H1 (cell line): ENCODE measurements at regions not wholly inside any gene's neighbourhood (a gene's known extent, or its start where the extent isn't known, plus 50 kb on each side); places are given as distances from the start of the nearest gene placed in this dataset.

Source experiments
- CTCF ChIA-PET: fragments of 300-600 bp; sonication (Branson Sonifier 250); formaldehyde crosslinking; loops from one replicate; lab custom pipeline; 2021; ENCODE audit not compliant: partially characterized antibody; lab: Charles Lee
- POLR2A ChIA-PET: fragments of 300-600 bp; sonication (Branson Sonifier 250); formaldehyde crosslinking; loops from one replicate; lab custom pipeline; 2021; ENCODE audit warnings: inconsistent platforms; ENCODE audit not compliant: partially characterized antibody; lab: Charles Lee
- DNase-seq, 2 experiments: peaks; one replicate each; pipeline versions ENCODE4 v3.0.0 to v3.0.0-alpha.2; 2010 to 2022; ENCODE audit warnings: low spot score in 2 of 2, low read depth in 1 of 2, mixed read lengths in 1 of 2
- FAIRE-seq: peaks from 2 replicates; lab custom pipeline; 2011; peaks lifted over from hg19 to GRCh38; lab: Jason Lieb, UNC
- H2AFZ ChIP-seq: 2 replicates; pipeline ENCODE4 v1.8.1; 2012; ENCODE audit warnings: low read length, inconsistent platforms
- H2AK5ac ChIP-seq: 2 replicates; pipeline ENCODE4 v1.6.1; 2013; ENCODE audit warnings: low read depth, low read length
- H2BK120ac ChIP-seq: replicated peaks from 2 replicates; pipeline ENCODE3; 2013; ENCODE audit warnings: low read depth, low read length, inconsistent platforms
- H2BK12ac ChIP-seq: 2 replicates; pipeline ENCODE4 v1.6.1; 2013; ENCODE audit warnings: low read depth, low read length
- H2BK15ac ChIP-seq: 2 replicates; pipeline ENCODE4 v1.6.1; 2013; ENCODE audit warnings: low read length
- H2BK20ac ChIP-seq: 2 replicates; pipeline ENCODE4 v1.6.1; 2013; ENCODE audit warnings: low read length
- H2BK5ac ChIP-seq: 2 replicates; pipeline ENCODE4 v1.6.1; 2013; ENCODE audit warnings: low read depth, low read length
- H3K14ac ChIP-seq: 2 replicates; pipeline ENCODE4 v1.6.1; 2013; ENCODE audit warnings: inconsistent platforms; ENCODE audit not compliant: insufficient read length
- H3K18ac ChIP-seq: 2 replicates; pipeline ENCODE4 v1.6.1; 2013; ENCODE audit warnings: low read length; ENCODE audit errors: extremely low read depth
- H3K23ac ChIP-seq: 2 replicates; pipeline ENCODE4 v1.6.1; 2013; ENCODE audit warnings: inconsistent platforms; ENCODE audit not compliant: insufficient read length
- H3K23me2 ChIP-seq: 2 replicates; pipeline ENCODE4 v1.6.1; 2013; ENCODE audit warnings: low read depth, low read length
- H3K27ac ChIP-seq: 2 replicates; pipeline ENCODE4 v1.6.1; 2011; ENCODE audit warnings: low read depth, low read length, inconsistent platforms
- H3K27me3 ChIP-seq, 4 experiments: replicated peaks in 1 of 4; 1 replicate in 1 of 4; 2 replicates in 3 of 4; pipeline versions ENCODE4 v1.6.1 to v1.8.1; 2011 to 2013; ENCODE audit warnings: low read length in 3 of 4, mild to moderate bottlenecking in 3 of 4, inconsistent platforms in 2 of 4, mixed read lengths in 2 of 4, moderate library complexity in 1 of 4; ENCODE audit not compliant: control insufficient read depth in 3 of 4, insufficient read depth in 3 of 4; ENCODE audit errors: extremely low read depth in 1 of 4
- H3K36me3 ChIP-seq, 4 experiments: 2 replicates each; pipeline versions ENCODE4 v1.6.1 to v1.8.1; 2011 to 2013; ENCODE audit warnings: mild to moderate bottlenecking in 4 of 4, low read length in 3 of 4, moderate library complexity in 2 of 4, control low read depth in 1 of 4, inconsistent platforms in 1 of 4; ENCODE audit not compliant: insufficient read depth in 4 of 4, control insufficient read depth in 2 of 4
- H3K4ac ChIP-seq: replicated peaks from 2 replicates; pipeline ENCODE3; 2013; ENCODE audit warnings: low read length, low read depth, mixed read lengths, inconsistent platforms; ENCODE audit not compliant: insufficient read length
- H3K4me1 ChIP-seq, 4 experiments: replicated peaks in 1 of 4; 1 replicate in 1 of 4; 2 replicates in 3 of 4; pipeline versions ENCODE4 v1.6.1 to v1.8.1; 2011 to 2013; ENCODE audit warnings: low read length in 3 of 4, inconsistent platforms in 2 of 4, mixed read lengths in 1 of 4; ENCODE audit not compliant: insufficient read depth in 4 of 4, control insufficient read depth in 3 of 4
- H3K4me2 ChIP-seq, 2 experiments: 2 replicates each; pipeline versions ENCODE4 v1.6.1 to v1.8.1; 2011 to 2013; ENCODE audit warnings: low read depth in 2 of 2, low read length in 2 of 2, control low read depth in 1 of 2, inconsistent platforms in 1 of 2, mild to moderate bottlenecking in 1 of 2; ENCODE audit not compliant: insufficient read depth in 1 of 2
- H3K4me3 ChIP-seq, 4 experiments: fragments of 200-600, 300-600 bp in 1 of 4; sonication (generic), shearing (Covaris generic), sonication (Bioruptor Twin) in 1 of 4; 2 replicates each; pipeline versions ENCODE4 v1.5.1 to v1.8.1; 2011 to 2016; ENCODE audit warnings: low read length in 4 of 4, low read depth in 3 of 4, control low read depth in 2 of 4, inconsistent platforms in 2 of 4, mild to moderate bottlenecking in 2 of 4, mixed read lengths in 1 of 4, moderate library complexity in 1 of 4; ENCODE audit not compliant: insufficient read depth in 2 of 4; ENCODE audit errors: extremely low read depth in 1 of 4
- H3K56ac ChIP-seq: replicated peaks from 2 replicates; pipeline ENCODE3; 2013; ENCODE audit warnings: low read depth, mild to moderate bottlenecking, mixed read lengths, low read length, inconsistent platforms; ENCODE audit not compliant: insufficient read length
- H3K79me1 ChIP-seq: 2 replicates; pipeline ENCODE4 v1.6.1; 2013; ENCODE audit warnings: low read depth, low read length, control low read depth
- H3K79me2 ChIP-seq, 2 experiments: 2 replicates each; pipeline versions ENCODE4 v1.6.1 to v1.8.1; 2012 to 2013; ENCODE audit warnings: low read length in 2 of 2, mild to moderate bottlenecking in 2 of 2, inconsistent platforms in 1 of 2; ENCODE audit not compliant: insufficient read depth in 2 of 2, control insufficient read depth in 1 of 2
- H3K9ac ChIP-seq, 4 experiments: replicated peaks in 1 of 4; 1 replicate in 1 of 4; 2 replicates in 3 of 4; pipeline versions ENCODE4 v1.6.1 to v1.8.1; 2011 to 2013; ENCODE audit warnings: low read depth in 3 of 4, low read length in 3 of 4, control low read depth in 2 of 4, mild to moderate bottlenecking in 2 of 4, moderate library complexity in 2 of 4, inconsistent platforms in 1 of 4; ENCODE audit errors: extremely low read depth in 1 of 4
- H3K9me3 ChIP-seq, 2 experiments: 2 replicates each; pipeline versions ENCODE4 v1.6.1 to v1.8.1; 2012 to 2013; ENCODE audit warnings: mild to moderate bottlenecking in 2 of 2, moderate library complexity in 2 of 2, control low read depth in 1 of 2, inconsistent platforms in 1 of 2, low read depth in 1 of 2, low read length in 1 of 2, mixed read lengths in 1 of 2; ENCODE audit not compliant: insufficient read depth in 2 of 2
- H4K20me1 ChIP-seq, 2 experiments: replicated peaks in 1 of 2; 2 replicates each; pipeline versions ENCODE3 to v1.8.1; 2011 to 2013; ENCODE audit warnings: inconsistent platforms in 2 of 2, low read length in 2 of 2, mild to moderate bottlenecking in 1 of 2; ENCODE audit not compliant: insufficient read depth in 2 of 2, control insufficient read depth in 1 of 2
- H4K5ac ChIP-seq: 2 replicates; pipeline ENCODE4 v1.6.1; 2013; ENCODE audit warnings: low read length, low read depth, mixed read lengths, inconsistent platforms; ENCODE audit not compliant: insufficient read length
- H4K8ac ChIP-seq: 2 replicates; pipeline ENCODE4 v1.8.0; 2013; ENCODE audit warnings: mild to moderate bottlenecking, moderate library complexity, low read length, inconsistent platforms; ENCODE audit not compliant: insufficient read depth; ENCODE audit errors: extremely low read depth
- H4K91ac ChIP-seq: replicated peaks from 2 replicates; pipeline ENCODE3; 2013; ENCODE audit warnings: low read length, mixed read lengths, inconsistent platforms; ENCODE audit not compliant: insufficient read length
- BCL11A ChIP-seq, 2 experiments: IDR thresholded peaks; one replicate each; pipeline ENCODE4 v1.6.1; 2011; ENCODE audit warnings: low read depth in 2 of 2, low read length in 2 of 2, mild to moderate bottlenecking in 2 of 2
- CREB1 ChIP-seq: IDR thresholded peaks from 2 replicates; pipeline ENCODE4 v1.6.1; 2012; ENCODE audit warnings: inconsistent platforms
- CTBP2 ChIP-seq: IDR thresholded peaks from 2 replicates; pipeline ENCODE4 v1.7.0; 2011; ENCODE audit warnings: borderline replicate concordance, mild to moderate bottlenecking, moderate library complexity, mixed read lengths, low read length; ENCODE audit not compliant: insufficient read depth, insufficient read length
- NANOG ChIP-seq: IDR thresholded peaks from 2 replicates; pipeline ENCODE4 v1.6.1; 2011; ENCODE audit warnings: low read length, low read depth, mild to moderate bottlenecking, inconsistent platforms; ENCODE audit not compliant: insufficient read depth, poor library complexity, severe bottlenecking
- POLR2A ChIP-seq, 2 experiments: IDR thresholded peaks; 1 replicate in 1 of 2; 2 replicates in 1 of 2; pipeline ENCODE4 v1.6.1; 2011; ENCODE audit warnings: low read depth in 2 of 2, low read length in 2 of 2, mild to moderate bottlenecking in 2 of 2; ENCODE audit errors: control extremely low read depth in 1 of 2
- POLR2AphosphoS5 ChIP-seq: IDR thresholded peaks from 2 replicates; pipeline ENCODE4 v1.6.1; 2011; ENCODE audit warnings: low read depth, low read length
- POU5F1 ChIP-seq: IDR thresholded peaks from 2 replicates; pipeline ENCODE4 v1.6.1; 2011; ENCODE audit warnings: low read depth, mild to moderate bottlenecking, low read length, moderate library complexity
- RAD21 ChIP-seq, 2 experiments: IDR thresholded peaks in 1 of 2; conservative IDR thresholded peaks in 1 of 2; 2 replicates each; pipeline ENCODE4 v1.6.1; 2011; ENCODE audit warnings: low read depth in 2 of 2, low read length in 2 of 2, improper control_type of control experiment in 1 of 2, inconsistent platforms in 1 of 2, mild to moderate bottlenecking in 1 of 2, moderate library complexity in 1 of 2
- RFX5 ChIP-seq: IDR thresholded peaks from 2 replicates; pipeline ENCODE4 v1.6.1; 2011; ENCODE audit warnings: low read depth, low read length, improper control_type of control experiment, borderline replicate concordance
- SAP30 ChIP-seq: fragments of 300-600 bp; sonication (generic); IDR thresholded peaks from 2 replicates; pipeline ENCODE4 v1.7.1; 2012; ENCODE audit warnings: low read length, moderate library complexity, mild to moderate bottlenecking, inconsistent platforms; ENCODE audit not compliant: insufficient read depth, insufficient replicate concordance
- SP2 ChIP-seq: IDR thresholded peaks from 2 replicates; pipeline ENCODE4 v1.6.1; 2012; ENCODE audit warnings: mild to moderate bottlenecking, low read length, inconsistent platforms
- SRF ChIP-seq: IDR thresholded peaks from 2 replicates; pipeline ENCODE4 v1.6.1; 2011; ENCODE audit warnings: mild to moderate bottlenecking, low read depth, low read length, moderate library complexity
- SUZ12 ChIP-seq: fragments of 200-600 bp; sonication (generic); IDR thresholded peaks from 2 replicates; pipeline ENCODE4 v1.6.1; 2012; ENCODE audit warnings: mild to moderate bottlenecking, inconsistent platforms, low read length, moderate library complexity, mixed read lengths
- TAF1 ChIP-seq: IDR thresholded peaks from 2 replicates; pipeline ENCODE4 v1.6.1; 2011; ENCODE audit warnings: mild to moderate bottlenecking, low read depth, low read length
- WGBS, 2 experiments: shearing (Covaris generic) in 1 of 2; methylation state at CpG; one replicate each; pipeline versions ENCODE4 v1.1.6 to v1.1.7; 2013 to 2015; ENCODE audit warnings: low lambda C conversion rate in 2 of 2, mixed read lengths in 2 of 2, inconsistent platforms in 1 of 2, low coverage in 1 of 2, missing lambda C conversion rate in 1 of 2; ENCODE audit not compliant: insufficient replicate concordance in 2 of 2, insufficient coverage in 1 of 2, insufficient read length in 1 of 2; ENCODE audit errors: extremely low coverage in 1 of 2, missing lambda C conversion rate in 1 of 2; 5-methylcytosine and 5-hydroxymethylcytosine counted together
- TF ChIP-seq, protein P1 (sequence below): IDR thresholded peaks from 2 replicates; pipeline ENCODE4 v1.6.1; 2012; ENCODE audit warnings: inconsistent platforms

GRCh38 chr17:51354936-51355335, 94.6 kb downstream of the UTP18 start:
- DNase-seq (no peak), FAIRE-seq (no peak)
- H2AFZ ChIP-seq: no peak overlapping the region
- H3K79me2 ChIP-seq: no peaks in the 10 kb centered on the region
- WGBS, 2 experiments: 96% methylated on average over 2 of the region's 2 CpGs; no CpG with 5 or more reads in 1 of the 2 experiments
- no peak overlapping the region for H4K91ac ChIP-seq
- H3K27ac ChIP-seq: no peak overlapping the region
- ChIA-PET POLR2A (no interaction called here), CTCF (interaction anchor here (1.1 kb wide), 1 partner anchor 17 kb away, joined by 3 read pairs; no protein-coding TSS in a partner anchor)
- H2BK120ac ChIP-seq: no peak overlapping the region
- H3K79me1 ChIP-seq: no peaks in the 10 kb centered on the region
- H3K9me3 ChIP-seq: no peaks in the 10 kb centered on the region
- no peak overlapping the region for H3K9ac ChIP-seq
- H3K23ac ChIP-seq: no peak overlapping the region
- no peak overlapping the region for H3K56ac ChIP-seq
- no peak overlapping the region for H3K4me3 ChIP-seq
- H3K4me1 ChIP-seq: no peaks in the 10 kb centered on the region
- no peak overlapping the region for H3K4ac ChIP-seq
- no peak overlapping the region; the same call in 1 of the 2 replicates for H4K8ac ChIP-seq
- H2BK15ac ChIP-seq: no peak overlapping the region
- no peak overlapping the region for H2BK5ac ChIP-seq
- no peaks in the 10 kb centered on the region for H3K27me3 ChIP-seq
- no peaks in the 10 kb centered on the region for H4K20me1 ChIP-seq
- H2BK12ac ChIP-seq: no peak overlapping the region
- H3K14ac ChIP-seq: no peak overlapping the region
- H2AK5ac ChIP-seq: no peak overlapping the region
- no peak overlapping the region for H3K18ac ChIP-seq
- H3K4me2 ChIP-seq: no peak overlapping the region
- H4K5ac ChIP-seq: no peak overlapping the region
- H3K36me3 ChIP-seq: no peaks in the 10 kb centered on the region
- no peaks in the 10 kb centered on the region for H3K23me2 ChIP-seq
- H2BK20ac ChIP-seq: no peak overlapping the region
- TF ChIP-seq TAF1: no peak
- TF ChIP-seq SP2: no peak
- TF ChIP-seq CTBP2: no peak
- TF ChIP-seq RAD21 (IDR thresholded peaks at IDR 0.05 in 1 of 2, conservative IDR thresholded peaks at IDR 0.05 in 1 of 2; ENCODE audit: low read depth in 2 of 2, low read length in 2 of 2): no peak
- no peak for TF ChIP-seq SUZ12
- no peak for TF ChIP-seq POU5F1
- TF ChIP-seq SRF: no peak
- TF ChIP-seq CREB1: no peak
- TF ChIP-seq NANOG: no peak
- TF ChIP-seq POLR2A (IDR thresholded peaks at IDR 0.05; ENCODE audit: control extremely low read depth in 1 of 2, low read depth in 2 of 2, low read length in 2 of 2): no peak
- no peak for TF ChIP-seq POLR2AphosphoS5
- TF ChIP-seq BCL11A (IDR thresholded peaks at IDR 0.05; ENCODE audit: low read depth in 2 of 2, low read length in 2 of 2): no peak
- TF ChIP-seq RFX5: no peak
- TF ChIP-seq, protein P1, sequence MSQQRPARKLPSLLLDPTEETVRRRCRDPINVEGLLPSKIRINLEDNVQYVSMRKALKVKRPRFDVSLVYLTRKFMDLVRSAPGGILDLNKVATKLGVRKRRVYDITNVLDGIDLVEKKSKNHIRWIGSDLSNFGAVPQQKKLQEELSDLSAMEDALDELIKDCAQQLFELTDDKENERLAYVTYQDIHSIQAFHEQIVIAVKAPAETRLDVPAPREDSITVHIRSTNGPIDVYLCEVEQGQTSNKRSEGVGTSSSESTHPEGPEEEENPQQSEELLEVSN: no peak
- no peak for TF ChIP-seq SAP30
